ENCODE measurements at regions not wholly inside any gene's neighbourhood (a gene's known extent, or its start where the extent isn't known, plus 50 kb on each side); places are given as distances from the start of the nearest gene placed in this dataset.

DNA sequence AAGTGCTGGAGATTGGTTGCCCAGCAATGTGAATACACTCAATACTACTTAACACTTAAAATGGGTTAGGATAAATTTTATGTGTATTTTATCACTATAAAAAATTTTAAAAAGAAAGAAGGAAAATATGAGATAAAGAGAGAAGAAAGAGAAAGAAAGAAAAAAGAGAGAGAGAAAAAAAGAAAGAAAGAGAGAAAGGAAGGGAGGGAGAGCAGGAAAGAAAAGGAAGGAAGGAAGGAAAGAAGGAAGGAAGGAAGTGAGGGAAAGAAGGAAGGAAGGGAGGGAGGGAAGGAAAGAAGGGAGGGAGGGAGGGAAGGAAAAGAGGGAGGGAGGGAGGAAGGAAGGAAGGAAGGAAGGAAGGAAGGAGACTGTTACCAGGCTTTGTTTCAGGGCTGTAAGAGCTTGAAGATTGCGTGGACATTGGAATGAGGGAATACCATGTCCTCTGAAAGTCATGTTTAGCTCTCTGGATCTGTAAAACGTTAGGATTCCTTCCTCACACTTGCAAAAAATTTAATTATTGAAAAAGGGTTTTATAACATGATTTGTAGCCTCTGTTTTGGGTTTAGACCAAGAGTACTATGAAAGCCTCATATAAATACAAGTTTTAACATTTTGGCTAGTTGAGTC lies 152.3 kb upstream of the DAP start:
- H3K9me3 ChIP-seq: no peaks in the 10 kb centered on the region
- no peak overlapping the region for H3K4me3 ChIP-seq
- no peak overlapping the region for H3K27ac ChIP-seq
- H3K36me3 ChIP-seq: no peaks in the 10 kb centered on the region
- 43 to 45% methylated on average over 2 of the region's 2 CpGs for WGBS, 2 donors
- no peak for DNase-seq
- no peaks in the 10 kb centered on the region for H3K4me1 ChIP-seq
- TF ChIP-seq, protein P1, sequence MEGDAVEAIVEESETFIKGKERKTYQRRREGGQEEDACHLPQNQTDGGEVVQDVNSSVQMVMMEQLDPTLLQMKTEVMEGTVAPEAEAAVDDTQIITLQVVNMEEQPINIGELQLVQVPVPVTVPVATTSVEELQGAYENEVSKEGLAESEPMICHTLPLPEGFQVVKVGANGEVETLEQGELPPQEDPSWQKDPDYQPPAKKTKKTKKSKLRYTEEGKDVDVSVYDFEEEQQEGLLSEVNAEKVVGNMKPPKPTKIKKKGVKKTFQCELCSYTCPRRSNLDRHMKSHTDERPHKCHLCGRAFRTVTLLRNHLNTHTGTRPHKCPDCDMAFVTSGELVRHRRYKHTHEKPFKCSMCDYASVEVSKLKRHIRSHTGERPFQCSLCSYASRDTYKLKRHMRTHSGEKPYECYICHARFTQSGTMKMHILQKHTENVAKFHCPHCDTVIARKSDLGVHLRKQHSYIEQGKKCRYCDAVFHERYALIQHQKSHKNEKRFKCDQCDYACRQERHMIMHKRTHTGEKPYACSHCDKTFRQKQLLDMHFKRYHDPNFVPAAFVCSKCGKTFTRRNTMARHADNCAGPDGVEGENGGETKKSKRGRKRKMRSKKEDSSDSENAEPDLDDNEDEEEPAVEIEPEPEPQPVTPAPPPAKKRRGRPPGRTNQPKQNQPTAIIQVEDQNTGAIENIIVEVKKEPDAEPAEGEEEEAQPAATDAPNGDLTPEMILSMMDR (IDR thresholded peaks at IDR 0.05): no peak
- no peak for TF ChIP-seq POLR2A (IDR thresholded peaks at IDR 0.05)
- no peak for TF ChIP-seq POLR2AphosphoS5 (IDR thresholded peaks at IDR 0.05)
- TF ChIP-seq EP300 (IDR thresholded peaks at IDR 0.05): no peak
- H3K27me3 ChIP-seq: no peaks in the 10 kb centered on the region
- intact Hi-C loops (cut with DNase I): no loop called here

DNA sequence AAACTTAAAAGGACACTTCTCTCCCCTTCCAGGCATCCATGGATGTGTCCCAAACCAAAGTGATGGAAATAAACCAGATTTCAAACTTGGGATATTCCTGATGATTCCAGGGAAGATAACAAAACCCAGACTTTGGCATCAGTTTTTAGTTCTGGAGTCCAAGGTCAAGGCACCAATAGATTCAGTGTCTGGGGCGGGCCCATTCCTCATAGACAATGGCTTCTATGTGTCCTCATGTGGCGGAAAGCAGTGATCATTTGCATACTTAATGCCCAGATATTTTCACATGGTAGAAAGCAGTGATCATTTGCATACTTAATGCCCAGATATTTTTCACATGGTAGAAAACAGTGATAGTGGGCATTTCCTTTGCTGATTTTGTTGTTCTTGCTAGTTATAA lies 151.4 kb upstream of the DAP start:
- WGBS, 2 donors: 81 to 89% methylated on average over 2 of the region's 2 CpGs
- Histone ChIP-seq H3K27ac (no peak overlapping the region), H3K4me1 (no peaks in the 10 kb centered on the region), H3K9me3 (no peaks in the 10 kb centered on the region), H3K27me3 (no peaks in the 10 kb centered on the region), H3K36me3 (no peaks in the 10 kb centered on the region), H3K4me3 (no peak overlapping the region)
- intact Hi-C loops (cut with DNase I): no loop called here
- TF ChIP-seq, protein P1 (IDR thresholded peaks at IDR 0.05): no peak
- TF ChIP-seq POLR2A (IDR thresholded peaks at IDR 0.05) (no peak), POLR2AphosphoS5 (IDR thresholded peaks at IDR 0.05) (no peak), EP300 (IDR thresholded peaks at IDR 0.05) (no peak)
- DNase-seq: no peak

DNA sequence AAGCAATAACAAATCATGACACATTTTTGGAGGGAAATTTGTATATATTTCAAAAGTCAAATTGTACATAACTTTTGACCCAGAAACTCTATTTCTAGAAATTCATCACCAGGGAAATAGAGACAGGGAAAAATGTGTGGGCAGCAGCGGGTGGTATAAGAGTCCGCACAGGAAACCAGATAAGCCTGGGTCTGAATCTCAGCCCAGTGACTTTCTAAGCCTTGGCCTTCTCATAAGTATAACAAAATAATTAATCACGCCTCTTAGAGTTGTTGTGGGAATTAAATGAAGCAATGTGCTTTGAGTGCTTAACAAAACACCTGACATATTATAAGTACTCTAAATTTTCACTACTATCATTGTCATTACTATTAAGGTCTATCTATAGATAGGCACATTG lies 149.2 kb upstream of the DAP start:
- intact Hi-C loops (cut with DNase I): no loop called here
- no peak overlapping the region for H3K4me3 ChIP-seq
- TF ChIP-seq EP300 (IDR thresholded peaks at IDR 0.05): no peak
- no peak for TF ChIP-seq POLR2AphosphoS5 (IDR thresholded peaks at IDR 0.05)
- no peak for TF ChIP-seq POLR2A (IDR thresholded peaks at IDR 0.05)
- TF ChIP-seq, protein P1 (IDR thresholded peaks at IDR 0.05): no peak
- DNase-seq: no peak
- H3K27me3 ChIP-seq: no peaks in the 10 kb centered on the region
- WGBS, 2 donors: 91 to 94% methylated on average over 3 of the region's 3 CpGs
- no peak overlapping the region for H3K27ac ChIP-seq
- no peaks in the 10 kb centered on the region for H3K4me1 ChIP-seq
- H3K9me3 ChIP-seq: no peaks in the 10 kb centered on the region
- no peaks in the 10 kb centered on the region for H3K36me3 ChIP-seq

DNA sequence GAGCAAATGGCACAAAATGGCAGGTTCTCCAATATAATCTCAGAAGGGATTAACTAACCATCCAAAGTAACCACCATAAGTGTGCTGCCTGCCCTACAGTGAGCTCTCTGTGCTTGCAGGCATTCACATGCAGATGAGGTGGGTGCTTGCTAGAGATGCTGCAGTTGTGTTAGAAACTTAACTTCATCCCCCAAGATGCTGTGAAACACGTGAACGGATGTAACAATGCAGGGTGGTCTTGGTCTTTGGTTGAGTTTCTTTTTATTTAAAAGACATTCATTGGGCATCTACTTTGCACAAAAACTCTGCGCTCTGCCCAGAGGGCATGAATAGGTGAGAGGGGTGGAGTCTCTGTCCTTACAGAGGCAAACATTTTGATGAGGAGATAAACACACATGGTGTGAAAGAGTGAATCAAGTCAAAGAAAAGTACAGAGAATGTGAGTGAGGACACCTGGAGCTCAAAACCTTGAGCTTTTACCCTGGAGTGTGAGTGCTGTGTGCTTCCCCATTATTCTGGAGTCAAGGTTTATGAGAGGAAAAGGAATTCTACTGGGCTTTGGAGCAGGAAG lies 143.9 kb upstream of the DAP start:
- Histone ChIP-seq H3K27ac (no peak overlapping the region), H3K27me3 (peaks cover 0 to 3% (median 0%) of the 10 kb centered on the region in 3 donors)
- WGBS, 2 donors: 65 to 73% methylated on average over 3 of the region's 3 CpGs

DNA sequence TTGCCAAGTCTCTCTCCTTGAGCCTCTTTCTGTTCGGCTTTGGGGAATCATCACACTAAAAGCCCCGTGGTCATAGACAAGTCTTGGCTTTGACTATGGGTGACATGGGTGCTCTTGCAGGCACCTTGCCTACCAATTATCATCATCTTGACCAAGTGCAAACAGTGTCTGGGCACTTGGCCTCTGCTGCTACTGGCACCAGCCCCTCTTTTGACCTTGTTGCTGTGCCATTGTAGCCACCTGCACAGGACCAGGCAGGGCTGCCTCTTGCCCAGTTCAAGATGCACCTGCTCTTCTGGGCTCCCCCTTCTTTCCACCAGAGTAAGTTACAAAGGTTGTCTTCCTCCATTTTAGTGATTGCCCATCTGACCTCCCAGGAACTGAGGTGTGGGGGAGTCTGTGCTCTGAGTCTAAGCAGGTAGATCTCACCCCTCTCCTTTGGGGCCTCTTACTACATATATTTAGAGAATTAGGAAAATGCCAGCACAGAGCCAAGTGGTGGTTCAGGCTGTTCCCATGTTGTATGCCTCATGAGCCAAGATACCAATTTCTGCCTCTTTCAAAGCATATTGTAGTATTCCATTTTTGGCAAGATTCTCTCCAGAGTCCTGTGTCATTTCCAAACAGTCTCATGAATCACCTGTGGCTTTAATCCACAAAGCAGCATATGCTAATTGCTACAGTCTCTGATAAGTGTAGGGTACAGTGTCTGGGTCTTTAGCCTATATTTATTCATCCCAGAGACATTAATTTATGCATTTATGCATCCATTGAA lies 142.9 kb upstream of the DAP start:
- intact Hi-C loops (cut with DNase I): no loop called here
- WGBS, 2 donors: 88 to 92% methylated on average over 2 of the region's 2 CpGs
- Histone ChIP-seq H3K9me3 (no peaks in the 10 kb centered on the region), H3K27ac (no peak overlapping the region), H3K4me1 (no peaks in the 10 kb centered on the region), H3K27me3 (peaks cover 0 to 3% (median 0%) of the 10 kb centered on the region in 3 donors), H3K4me3 (no peak overlapping the region), H3K36me3 (no peaks in the 10 kb centered on the region)
- TF ChIP-seq POLR2AphosphoS5 (IDR thresholded peaks at IDR 0.05) (no peak), EP300 (IDR thresholded peaks at IDR 0.05) (no peak), POLR2A (IDR thresholded peaks at IDR 0.05) (no peak)
- TF ChIP-seq, protein P1 (IDR thresholded peaks at IDR 0.05): no peak
- no peak for DNase-seq

More for the DNA sequence above, 143.9 kb upstream of the DAP start:
- H3K9me3 ChIP-seq: no peaks in the 10 kb centered on the region
- H3K4me1 ChIP-seq: no peaks in the 10 kb centered on the region
- intact Hi-C loops (cut with DNase I): no loop called here
- no peak for DNase-seq
- H3K36me3 ChIP-seq: no peaks in the 10 kb centered on the region
- no peak overlapping the region for H3K4me3 ChIP-seq
- no peak for TF ChIP-seq EP300 (IDR thresholded peaks at IDR 0.05)
